IPS-NIHi7 (cell line): ENCODE measurements at regions not wholly inside any gene's neighbourhood (a gene's known extent, or its start where the extent isn't known, plus 50 kb on each side); places are given as distances from the start of the nearest gene placed in this dataset.
"Not testable (repeated sequence)": the region's sequence is repeated elsewhere in the genome, so short reads cannot be mapped to it uniquely, and the experiment has no call there.

Source experiments
- DNase-seq: peaks from one replicate; pipeline ENCODE4 v3.0.0; 2012; ENCODE audit warnings: mixed read lengths; ENCODE audit errors: extremely low spot score

DNA sequence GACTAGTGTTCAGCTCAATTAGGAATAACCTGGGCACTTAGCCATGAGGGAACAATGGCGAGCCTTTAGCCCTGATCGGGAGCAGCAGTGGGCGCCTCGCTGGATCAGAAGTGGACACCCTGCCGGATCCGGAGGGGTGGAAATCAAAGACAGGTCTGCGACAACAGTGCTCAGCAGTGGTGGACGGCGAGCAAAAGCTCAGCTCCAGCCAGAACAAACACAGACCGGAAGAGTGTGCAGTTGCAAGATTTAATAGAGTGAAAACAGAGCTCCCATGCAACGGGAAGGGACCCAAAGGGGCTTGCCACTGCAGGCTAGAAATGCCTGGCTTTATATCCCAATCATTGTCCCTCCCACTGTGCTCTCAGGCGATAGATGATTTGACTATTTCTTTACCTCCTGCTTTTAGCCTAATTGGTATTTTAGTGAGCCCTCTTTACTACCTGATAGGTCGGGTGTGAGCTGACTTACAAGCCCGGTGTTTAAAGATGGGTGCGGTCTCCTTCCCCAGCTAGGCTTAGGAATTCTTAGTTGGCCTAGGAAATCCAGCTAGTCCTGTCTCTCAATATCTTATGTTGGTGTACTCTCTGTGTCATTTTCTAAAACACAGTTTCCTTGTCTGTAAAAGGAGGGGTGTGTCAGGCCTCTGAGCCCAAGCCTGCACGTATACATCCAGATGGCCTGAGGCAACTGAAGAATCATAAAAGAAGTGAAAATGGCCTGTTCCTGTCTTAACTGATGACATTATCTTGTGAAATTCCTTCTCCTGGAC is 1258.8 kb upstream of the TENM4 start:
- not testable (repeated sequence) for DNase-seq

DNA sequence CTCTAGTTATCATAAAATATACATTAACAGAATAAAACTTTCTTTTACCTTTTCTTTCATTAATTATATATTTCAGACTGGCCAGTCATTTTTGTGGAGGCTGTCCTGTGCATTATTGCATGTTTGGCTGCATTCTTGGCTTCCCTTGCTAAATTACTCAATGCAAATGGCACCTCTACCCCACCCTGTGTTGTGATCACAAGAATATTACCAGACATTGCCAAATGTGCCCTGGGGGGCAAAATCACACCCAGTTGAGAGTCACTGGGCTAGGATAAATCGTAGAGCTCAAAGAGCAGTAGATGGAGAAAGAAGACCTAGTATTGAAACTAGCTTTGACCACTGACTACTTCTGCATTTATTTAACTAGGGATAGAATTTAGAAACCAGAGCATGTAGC is 1257.8 kb upstream of the TENM4 start:
- DNase-seq = no peak

GRCh38 chr11:80694385-80694784 is 1253.6 kb upstream of the TENM4 start:
- no peak for DNase-seq

DNA sequence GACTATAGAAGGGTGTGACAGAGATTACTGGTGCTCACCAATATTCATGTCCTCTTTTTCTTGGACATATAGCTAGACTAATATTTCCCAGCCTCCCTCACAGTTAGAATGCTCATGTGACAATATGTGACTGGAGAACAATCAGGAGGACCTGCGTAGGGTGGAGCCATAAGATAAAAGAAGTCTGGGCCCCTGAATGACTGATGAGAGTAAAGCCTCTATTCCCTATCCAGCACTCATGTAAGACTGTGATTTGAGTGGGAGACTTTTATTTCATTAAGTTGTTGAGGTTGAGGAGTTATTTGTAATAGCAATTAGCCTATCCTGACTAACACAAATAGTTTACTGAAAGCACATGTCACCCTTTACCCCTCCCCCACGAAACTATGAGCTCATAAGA is 1247.1 kb upstream of the TENM4 start:
- DNase-seq = no peak

DNA sequence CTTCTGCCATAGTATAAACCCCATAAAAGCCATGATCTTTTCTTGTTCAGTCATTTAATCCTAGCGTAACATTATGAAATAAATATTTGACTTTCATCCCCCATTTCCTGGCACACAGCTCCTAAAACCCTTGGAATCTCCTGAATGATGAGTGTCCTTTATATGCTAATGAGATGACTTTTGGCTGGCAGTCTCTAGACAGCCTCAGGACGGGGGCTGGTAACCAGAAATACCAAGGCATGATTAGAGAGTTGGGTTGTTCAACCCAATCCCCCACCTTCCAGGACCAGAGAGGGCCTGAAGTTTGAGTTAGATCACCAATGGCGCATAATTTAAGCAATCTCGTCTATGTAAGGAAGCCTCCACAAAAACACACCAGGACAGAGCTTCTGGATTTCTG is 1246.1 kb upstream of the TENM4 start:
- no peak for DNase-seq

- DNase-seq = no peak
These were observed 1232.7 kb upstream of the TENM4 start for GRCh38 chr11:80673566-80673965.

DNA sequence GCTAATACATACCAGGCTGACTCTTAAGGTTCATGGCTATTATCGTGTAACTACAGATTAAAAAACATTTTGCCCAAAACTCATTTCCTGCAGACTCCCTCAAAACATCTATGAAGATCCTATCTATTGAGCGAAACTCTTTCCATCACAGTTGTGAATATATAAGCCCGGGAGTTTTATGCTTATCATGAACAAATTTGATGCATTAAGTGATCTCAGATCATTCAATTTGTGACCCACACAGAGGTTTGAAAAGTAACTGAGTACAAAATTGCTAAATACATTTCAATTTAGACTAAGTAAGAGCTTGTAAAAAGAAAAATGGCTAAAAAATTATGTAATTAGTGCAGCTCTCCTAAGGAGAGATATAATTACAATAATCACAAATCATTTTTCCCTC is 1228.8 kb upstream of the TENM4 start:
- no peak for DNase-seq

DNA sequence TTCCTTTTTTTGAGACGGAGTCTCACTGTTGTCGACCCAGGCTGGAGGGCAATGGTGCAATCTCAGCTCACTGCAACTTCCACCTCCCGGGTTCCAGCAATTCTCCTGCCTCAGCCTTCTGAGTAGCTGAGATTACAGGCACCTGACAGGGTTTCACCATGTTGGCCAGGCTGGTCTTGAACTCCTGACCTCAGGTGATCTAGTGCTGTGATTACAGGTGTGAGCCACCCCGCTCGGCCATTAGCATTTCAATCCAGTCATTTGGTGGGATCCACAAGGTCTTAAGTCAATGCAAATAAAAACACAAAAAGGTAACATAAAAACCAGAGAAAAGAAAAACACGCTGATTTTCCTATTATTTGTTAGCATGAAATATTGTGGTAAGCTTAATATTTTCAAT is 1227.2 kb upstream of the TENM4 start:
- no peak for DNase-seq

DNA sequence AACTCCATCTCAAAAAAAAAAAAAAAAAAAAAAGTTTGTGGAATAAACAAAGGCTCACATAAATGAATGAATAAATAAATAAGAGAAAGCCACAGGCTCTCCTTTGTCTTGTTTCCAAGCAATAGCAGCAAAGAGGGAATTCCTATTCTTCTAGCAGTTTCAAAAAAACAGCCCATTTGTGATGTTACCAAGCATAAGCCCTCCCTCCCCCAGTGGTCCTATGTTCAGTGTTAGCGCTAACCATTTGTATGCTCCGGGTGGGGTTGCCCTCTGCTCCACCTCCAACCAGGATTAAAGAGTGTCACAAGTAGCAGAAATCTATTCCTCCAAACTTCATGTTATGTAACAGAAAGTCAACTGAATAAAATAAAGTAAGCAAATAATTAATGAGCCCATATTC is 1215.0 kb upstream of the TENM4 start:
- DNase-seq = no peak

DNA sequence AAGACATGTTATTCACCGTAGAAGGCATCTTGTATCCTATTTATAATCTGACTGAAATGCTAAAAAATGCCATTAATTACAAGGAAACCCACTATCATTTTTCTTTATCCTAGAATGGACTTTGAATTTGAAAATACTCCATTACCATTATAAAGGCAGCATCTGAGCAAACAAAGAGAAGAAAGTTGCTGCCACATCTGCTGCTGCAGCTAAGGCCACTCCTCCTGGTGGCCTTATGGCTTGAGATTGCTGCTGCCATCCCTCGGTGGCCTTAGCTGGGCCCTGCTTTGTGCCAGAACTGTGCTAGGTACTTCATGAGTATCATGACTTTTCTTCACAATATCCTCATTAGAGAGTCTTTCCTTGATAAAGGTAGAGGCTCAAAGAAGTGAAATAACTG is 1210.1 kb upstream of the TENM4 start:
- no peak for DNase-seq

- DNase-seq = no peak
These were observed 1208.4 kb upstream of the TENM4 start for GRCh38 chr11:80649186-80649585.

DNA sequence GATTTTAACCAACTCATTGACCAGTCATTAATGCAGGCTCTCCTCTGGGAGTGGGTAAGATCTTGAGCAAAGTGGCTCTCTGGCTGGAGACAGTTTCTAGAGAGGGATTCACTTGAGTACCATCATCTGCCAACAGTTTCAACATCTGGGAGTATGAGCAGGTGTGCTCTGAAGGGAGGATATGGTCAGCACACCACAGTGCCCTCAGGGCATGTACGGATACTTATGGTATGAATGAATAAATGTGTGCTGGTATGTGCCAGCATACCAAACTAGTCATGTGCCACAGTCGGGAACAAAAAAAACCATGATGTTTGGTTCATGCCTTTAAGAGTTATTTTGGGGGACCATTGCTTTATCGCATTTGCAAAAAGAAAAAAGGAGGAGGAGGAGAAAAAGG is 1197.5 kb upstream of the TENM4 start:
- no peak for DNase-seq

GRCh38 chr11:80637571-80637970 is 1196.7 kb upstream of the TENM4 start:
- DNase-seq = no peak

DNA sequence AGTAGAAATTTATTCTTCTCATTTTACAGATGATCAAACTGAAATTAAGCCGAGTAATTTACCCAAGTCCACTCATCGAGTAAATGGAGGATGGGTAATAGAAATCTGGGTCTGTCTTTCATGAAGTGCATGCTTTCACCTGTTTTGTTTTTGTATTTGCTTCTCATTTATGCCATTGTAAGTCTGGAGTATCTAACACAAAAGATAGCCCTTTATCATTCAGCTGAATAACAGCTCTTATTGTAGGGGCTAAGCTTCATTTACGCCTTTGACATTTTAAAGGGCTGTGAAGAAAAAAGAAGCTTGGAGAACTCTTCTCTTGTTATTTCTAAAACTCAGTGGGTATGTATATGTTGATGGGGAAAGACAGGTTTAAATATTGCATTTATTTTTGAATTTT is 1196.2 kb upstream of the TENM4 start:
- DNase-seq = no peak

DNA sequence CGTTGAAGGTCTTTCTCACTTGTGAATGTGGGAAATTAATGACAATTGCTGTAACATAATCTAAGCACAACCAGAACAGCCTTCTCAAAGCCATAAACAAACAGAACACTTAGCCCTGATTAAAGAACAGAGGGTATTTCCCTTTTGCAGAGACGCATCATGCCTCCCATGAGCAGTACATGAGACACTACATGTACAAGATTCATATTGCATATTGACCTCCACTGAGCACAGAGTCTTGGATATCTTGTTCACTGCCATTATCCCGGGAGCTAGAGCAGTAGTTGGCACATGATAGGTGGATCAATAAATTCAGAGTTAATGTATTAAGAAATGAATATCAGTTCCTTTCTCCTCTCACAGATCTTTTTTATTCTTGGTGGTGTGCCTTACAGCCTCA is 1194.3 kb upstream of the TENM4 start:
- no peak for DNase-seq

DNA sequence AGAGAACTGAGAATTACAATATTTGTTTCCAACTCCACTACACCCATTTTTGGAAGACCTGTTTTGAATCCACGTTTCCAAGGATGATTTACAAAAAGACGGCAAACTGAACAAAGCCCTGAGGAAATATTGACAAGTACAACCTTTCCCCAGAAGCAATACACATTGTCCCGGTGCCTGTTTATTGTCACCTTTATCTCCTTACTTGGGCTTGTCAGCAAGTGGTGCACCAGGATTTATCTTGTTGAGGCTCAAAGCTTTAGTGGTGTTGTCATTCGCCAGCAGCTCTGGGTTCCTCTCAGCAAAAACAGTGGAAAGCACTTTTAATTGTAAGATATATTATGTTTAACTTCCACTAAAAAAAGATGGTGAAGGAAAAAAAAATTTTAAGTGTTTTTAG is 1191.9 kb upstream of the TENM4 start:
- no peak for DNase-seq

DNA sequence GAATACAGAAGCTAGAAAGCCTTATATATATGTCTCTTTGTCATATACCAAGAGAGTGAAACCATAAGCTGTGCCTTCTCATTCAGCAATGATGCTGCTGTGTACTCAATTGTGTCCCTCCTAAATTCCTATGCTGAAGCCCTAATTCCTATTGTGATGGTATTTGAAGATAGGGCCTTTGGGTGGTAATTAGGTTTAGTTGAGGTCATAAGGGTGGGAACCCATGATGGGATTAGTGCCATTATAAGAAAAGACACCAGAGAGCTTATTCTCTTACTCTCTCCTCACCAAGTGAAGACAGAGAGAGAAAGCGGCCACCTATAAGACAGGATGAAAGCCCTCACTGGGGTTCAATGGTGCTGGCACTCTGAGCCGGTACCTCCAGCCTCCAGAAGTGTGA is 1191.3 kb upstream of the TENM4 start:
- DNase-seq = no peak

GRCh38 chr11:80629466-80629865 is 1188.6 kb upstream of the TENM4 start:
- no peak for DNase-seq

GRCh38 chr11:80627364-80627763 is 1186.5 kb upstream of the TENM4 start:
- DNase-seq = no peak

DNA sequence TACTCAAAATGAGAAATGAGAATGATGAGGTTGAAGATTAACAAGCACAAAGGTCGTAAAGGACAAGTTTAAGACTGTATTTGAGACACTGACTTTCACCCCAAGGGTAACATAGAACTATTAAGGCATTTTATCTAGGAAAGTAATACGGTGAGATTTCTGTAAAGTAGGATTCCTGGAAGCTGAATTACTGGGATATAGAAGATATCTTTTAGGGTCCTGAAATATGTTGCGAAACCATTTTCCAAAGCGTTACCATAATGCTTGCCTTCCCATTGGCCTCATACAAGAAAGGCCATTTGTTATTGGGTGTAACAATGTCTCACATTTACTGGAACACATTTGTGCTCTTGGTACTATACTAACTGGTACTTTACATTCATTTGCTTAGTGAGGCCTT is 1185.9 kb upstream of the TENM4 start:
- no peak for DNase-seq

- no peak for DNase-seq
These were observed 1184.7 kb upstream of the TENM4 start for GRCh38 chr11:80625563-80625962.

- no peak for DNase-seq
These were observed 1181.0 kb upstream of the TENM4 start for GRCh38 chr11:80621871-80622270.

DNA sequence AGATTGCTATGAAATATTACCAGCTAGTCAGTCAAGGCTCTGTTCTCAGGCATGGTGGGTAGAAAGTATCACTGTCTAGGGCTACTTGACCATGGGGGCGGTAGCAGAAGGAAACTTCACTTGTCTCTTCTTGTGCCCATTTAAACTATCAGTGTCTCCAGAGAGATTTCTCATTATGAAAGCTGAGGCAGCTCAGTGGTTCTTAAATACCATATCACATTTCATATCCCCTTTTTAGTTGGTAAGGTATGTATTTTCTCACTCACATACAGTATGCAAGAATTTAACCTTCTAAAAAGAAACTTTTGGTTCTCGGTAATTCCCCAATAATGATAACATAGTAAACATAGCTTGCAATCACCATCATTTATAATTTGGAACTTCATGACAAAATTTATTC is 1180.0 kb upstream of the TENM4 start:
- no peak for DNase-seq

- DNase-seq = no peak
These were observed 1176.3 kb upstream of the TENM4 start for GRCh38 chr11:80617156-80617555.
